Fibroblast of lung (primary cell): ENCODE measurements at regions not wholly inside any gene's neighbourhood (a gene's known extent, or its start where the extent isn't known, plus 50 kb on each side); places are given as distances from the start of the nearest gene placed in this dataset.
A peak's percentile ranks its signal among the peaks of the same experiment; 100 is the strongest.

Source experiments
- DNase-seq, 2 donors: peaks; one replicate each; pipeline versions ENCODE4 v3.0.0 to v3.0.0-alpha.2; 2010; ENCODE audit warnings: low read depth in 2 of 2
- H2AFZ ChIP-seq: 2 replicates; pipeline ENCODE4 v1.5.1; 2012; ENCODE audit warnings: low read length, control low read depth, inconsistent platforms
- H3K27ac ChIP-seq: 2 replicates; pipeline ENCODE4 v1.5.1; 2011; ENCODE audit warnings: low read length, control low read depth; ENCODE audit not compliant: insufficient read depth
- H3K27me3 ChIP-seq: 2 replicates; pipeline ENCODE4 v1.5.1; 2011; ENCODE audit warnings: mild to moderate bottlenecking, low read length; ENCODE audit not compliant: control insufficient read depth, insufficient read depth
- H3K36me3 ChIP-seq: 2 replicates; pipeline ENCODE4 v1.5.1; 2011; ENCODE audit warnings: low read length; ENCODE audit not compliant: control insufficient read depth, insufficient read depth
- H3K4me1 ChIP-seq: 2 replicates; pipeline ENCODE4 v1.5.1; 2011; ENCODE audit warnings: low read length; ENCODE audit not compliant: control insufficient read depth, insufficient read depth; ENCODE audit errors: extremely low read depth
- H3K4me2 ChIP-seq: 2 replicates; pipeline ENCODE4 v1.5.1; 2011; ENCODE audit warnings: low read length, control low read depth; ENCODE audit not compliant: insufficient read depth; ENCODE audit errors: extremely low read depth
- H3K4me3 ChIP-seq, 4 experiments: fragments of 200-600 bp in 1 of 4; sonication (generic) in 1 of 4; replicated peaks in 1 of 4; 2 replicates each; pipeline ENCODE4 v1.5.1; 2011 to 2016; ENCODE audit warnings: low read length in 4 of 4, low read depth in 3 of 4, mild to moderate bottlenecking in 3 of 4, control low read depth in 2 of 4, inconsistent platforms in 1 of 4, mixed read lengths in 1 of 4; ENCODE audit not compliant: insufficient read depth in 1 of 4; ENCODE audit errors: control extremely low read depth in 1 of 4
- H3K79me2 ChIP-seq: 2 replicates; pipeline ENCODE4 v1.5.1; 2012; ENCODE audit warnings: mild to moderate bottlenecking, low read length, inconsistent platforms; ENCODE audit not compliant: control insufficient read depth, insufficient read depth
- H3K9ac ChIP-seq: 2 replicates; pipeline ENCODE4 v1.5.1; 2011; ENCODE audit warnings: mild to moderate bottlenecking, low read length, control low read depth; ENCODE audit not compliant: insufficient read depth
- H3K9me3 ChIP-seq: 2 replicates; pipeline ENCODE4 v1.5.1; 2012; ENCODE audit warnings: low read depth, low read length; ENCODE audit not compliant: control insufficient read depth, insufficient read depth
- H4K20me1 ChIP-seq: 2 replicates; pipeline ENCODE4 v1.5.1; 2011; ENCODE audit warnings: low read length; ENCODE audit not compliant: control insufficient read depth, insufficient read depth; ENCODE audit errors: extremely low read depth
- CTCF ChIP-seq, 2 donors: IDR thresholded peaks in 1 of 2; conservative IDR thresholded peaks in 1 of 2; 1 replicate in 1 of 2; 2 replicates in 1 of 2; pipeline ENCODE4 v1.5.1; 2011 to 2012; ENCODE audit warnings: low read length in 2 of 2, control low read depth in 1 of 2, inconsistent platforms in 1 of 2, low read depth in 1 of 2, mild to moderate bottlenecking in 1 of 2
- EZH2 ChIP-seq: IDR thresholded peaks from 2 replicates; pipeline ENCODE4 v1.5.1; 2012; ENCODE audit warnings: low read length, control low read depth, mild to moderate bottlenecking; ENCODE audit errors: missing control alignments

- H3K9ac ChIP-seq: no peak overlapping the region
- no peaks in the 10 kb centered on the region for H4K20me1 ChIP-seq
- H3K27me3 ChIP-seq: peaks cover 3% of the 10 kb centered on the region
- H2AFZ ChIP-seq: no peak overlapping the region
- no peaks in the 10 kb centered on the region for H3K4me1 ChIP-seq
- no peaks in the 10 kb centered on the region for H3K9me3 ChIP-seq
- H3K79me2 ChIP-seq: no peaks in the 10 kb centered on the region
- no peak overlapping the region for H3K4me2 ChIP-seq
- H3K4me3 ChIP-seq: no peak overlapping the region
- no peaks in the 10 kb centered on the region for H3K36me3 ChIP-seq
- DNase-seq: no peak
- H3K27ac ChIP-seq: no peak overlapping the region
- TF ChIP-seq EZH2 (no peak), CTCF (conservative IDR thresholded peaks at IDR 0.05 in 1 of 2, IDR thresholded peaks at IDR 0.05 in 1 of 2; ENCODE audit: low read depth in 1 of 2, low read length in 2 of 2) (no peak)
Measured at GRCh38 chr3:194286375-194287146, 64.6 kb downstream of the CPN2 start.

GRCh38 chr3:194287374-194287773 lies 63.8 kb downstream of the CPN2 start:
- H3K9ac ChIP-seq: no peak overlapping the region
- H3K27me3 ChIP-seq: peaks cover 3% of the 10 kb centered on the region
- H3K4me1 ChIP-seq: no peaks in the 10 kb centered on the region
- no peak overlapping the region for H3K4me2 ChIP-seq
- H3K27ac ChIP-seq: no peak overlapping the region
- no peaks in the 10 kb centered on the region for H3K9me3 ChIP-seq
- DNase-seq: no peak
- H3K79me2 ChIP-seq: no peaks in the 10 kb centered on the region
- no peaks in the 10 kb centered on the region for H4K20me1 ChIP-seq
- H3K4me3 ChIP-seq: no peak overlapping the region
- TF ChIP-seq CTCF (conservative IDR thresholded peaks at IDR 0.05 in 1 of 2, IDR thresholded peaks at IDR 0.05 in 1 of 2; ENCODE audit: low read depth in 1 of 2, low read length in 2 of 2) (peak in 1 of 2 donors; percentile 6), EZH2 (no peak)
- no peak overlapping the region for H2AFZ ChIP-seq
- H3K36me3 ChIP-seq: no peaks in the 10 kb centered on the region

- H3K27ac ChIP-seq: no peak overlapping the region
- TF ChIP-seq CTCF (conservative IDR thresholded peaks at IDR 0.05 in 1 of 2, IDR thresholded peaks at IDR 0.05 in 1 of 2; ENCODE audit: low read depth in 1 of 2, low read length in 2 of 2) (no peak), EZH2 (no peak)
Measured at GRCh38 chr3:194287977-194288706, 63.0 kb downstream of the CPN2 start.

More at GRCh38 chr3:194287977-194288706, 63.0 kb downstream of the CPN2 start:
- H3K9me3 ChIP-seq: no peaks in the 10 kb centered on the region
- no peak overlapping the region for H3K4me2 ChIP-seq
- H3K27me3 ChIP-seq: peaks cover 5% of the 10 kb centered on the region
- H3K4me3 ChIP-seq: no peak overlapping the region
- no peak for DNase-seq
- H3K9ac ChIP-seq: no peak overlapping the region
- H2AFZ ChIP-seq: no peak overlapping the region
- H4K20me1 ChIP-seq: no peaks in the 10 kb centered on the region
- H3K79me2 ChIP-seq: no peaks in the 10 kb centered on the region
- no peaks in the 10 kb centered on the region for H3K4me1 ChIP-seq
- no peaks in the 10 kb centered on the region for H3K36me3 ChIP-seq
